Prostate gland (tissue), 2 donors: ENCODE measurements at regions not wholly inside any gene's neighbourhood (a gene's known extent, or its start where the extent isn't known, plus 50 kb on each side); places are given as distances from the start of the nearest gene placed in this dataset.

Source experiments
- DNase-seq: peaks from one replicate; pipeline ENCODE4 v3.0.0-alpha.2; 2019; ENCODE audit warnings: low spot score
- H3K27ac ChIP-seq, 2 donors: fragments of 200-600 bp; sonication (generic); 2 replicates each; pipeline ENCODE4 v1.5.1; 2017 to 2019
- H3K27me3 ChIP-seq: fragments of 200-600 bp; sonication (generic); replicated peaks from 2 replicates; pipeline ENCODE4 v1.5.1; 2019; ENCODE audit not compliant: insufficient read depth
- H3K36me3 ChIP-seq, 2 donors: fragments of 200-600 bp; sonication (generic); 1 replicate in 1 of 2; 2 replicates in 1 of 2; pipeline versions ENCODE4 v1.5.1 to v1.8.1; 2017 to 2019
- H3K4me1 ChIP-seq: fragments of 200-600 bp; sonication (generic); replicated peaks from 2 replicates; pipeline ENCODE4 v1.5.1; 2019
- H3K4me3 ChIP-seq, 2 donors: fragments of 200-600 bp; sonication (generic); 2 replicates each; pipeline ENCODE4 v1.5.1; 2017 to 2019
- H3K9me3 ChIP-seq: fragments of 200-600 bp; sonication (generic); 2 replicates; pipeline ENCODE4 v1.5.1; 2017
- CTCF ChIP-seq, 4 experiments: fragments of 200-600 bp in 2 of 4; fragments of 450-650 bp in 2 of 4; sonication (generic) in 2 of 4; IDR thresholded peaks; 1 replicate in 3 of 4; 2 replicates in 1 of 4; pipeline ENCODE4 v1.5.1; 2016 to 2019; ENCODE audit warnings: antibody characterized with exemption in 4 of 4, mild to moderate bottlenecking in 2 of 4, moderate library complexity in 2 of 4
- POLR2A ChIP-seq: fragments of 450-650 bp; IDR thresholded peaks from one replicate; pipeline ENCODE4 v1.6.1; 2016; ENCODE audit warnings: antibody characterized with exemption, mild to moderate bottlenecking
- POLR2AphosphoS5 ChIP-seq: sonication (generic); formaldehyde crosslinking; IDR thresholded peaks from one replicate; pipeline ENCODE4 v1.6.1; 2017; ENCODE audit warnings: antibody characterized with exemption
- WGBS: methylation state at CpG from one replicate; pipeline ENCODE4 v1.1.5; 2018; 5-methylcytosine and 5-hydroxymethylcytosine counted together
- intact Hi-C: fragments of 100-400 bp; cut with DNase I; formaldehyde crosslinking; loops from one replicate; pipeline ENCODE4 v1.14.2; 2022

- Histone ChIP-seq H3K4me1 (no peaks in the 10 kb centered on the region), H3K27me3 (peaks cover 2% of the 10 kb centered on the region), H3K4me3 (no peak overlapping the region), H3K36me3 (no peaks in the 10 kb centered on the region), H3K9me3 (no peaks in the 10 kb centered on the region), H3K27ac (no peak overlapping the region)
- intact Hi-C loops: no loop called here
- TF ChIP-seq POLR2AphosphoS5: no peak
- TF ChIP-seq POLR2A: no peak
- TF ChIP-seq CTCF (IDR thresholded peaks at IDR 0.05): no peak
- DNase-seq: no peak
- 83% methylated on average over 4 of the region's 4 CpGs for WGBS
Measured at GRCh38 chr1:57725318-57725717, 301.5 kb upstream of the DAB1 start.

GRCh38 chr1:57724535-57724934 is 300.7 kb upstream of the DAB1 start:
- 95% methylated on average over 1 of the region's 1 CpG for WGBS
- intact Hi-C loops: no loop called here

GRCh38 chr1:57722285-57722978 is 298.6 kb upstream of the DAB1 start:
- Histone ChIP-seq H3K4me1 (no peaks in the 10 kb centered on the region), H3K36me3 (no peaks in the 10 kb centered on the region), H3K27ac (no peak overlapping the region), H3K4me3 (no peak overlapping the region), H3K27me3 (peaks cover 2% of the 10 kb centered on the region), H3K9me3 (no peaks in the 10 kb centered on the region)
- intact Hi-C loops: no loop called here
- TF ChIP-seq POLR2AphosphoS5 (no peak), CTCF (IDR thresholded peaks at IDR 0.05) (no peak), POLR2A (no peak)
- WGBS: 84% methylated on average over 4 of the region's 4 CpGs
- no peak for DNase-seq

More at GRCh38 chr1:57724535-57724934, 300.7 kb upstream of the DAB1 start:
- Histone ChIP-seq H3K4me3 (no peak overlapping the region), H3K36me3 (no peaks in the 10 kb centered on the region), H3K4me1 (no peaks in the 10 kb centered on the region), H3K27me3 (peaks cover 2% of the 10 kb centered on the region), H3K9me3 (no peaks in the 10 kb centered on the region), H3K27ac (no peak overlapping the region)
- TF ChIP-seq POLR2AphosphoS5: no peak
- no peak for TF ChIP-seq CTCF (IDR thresholded peaks at IDR 0.05)
- TF ChIP-seq POLR2A: no peak
- DNase-seq: no peak

GRCh38 chr1:57721001-57721400 is 297.1 kb upstream of the DAB1 start:
- WGBS: 91% methylated on average over 2 of the region's 2 CpGs
- Histone ChIP-seq H3K4me3 (no peak overlapping the region), H3K36me3 (no peaks in the 10 kb centered on the region), H3K27ac (no peak overlapping the region), H3K4me1 (no peaks in the 10 kb centered on the region), H3K9me3 (no peaks in the 10 kb centered on the region), H3K27me3 (peaks cover 2% of the 10 kb centered on the region)
- intact Hi-C loops: no loop called here
- TF ChIP-seq CTCF (IDR thresholded peaks at IDR 0.05) (no peak), POLR2AphosphoS5 (no peak), POLR2A (no peak)
- DNase-seq: no peak

- H3K36me3 ChIP-seq: no peaks in the 10 kb centered on the region
- intact Hi-C loops: no loop called here
- no peaks in the 10 kb centered on the region for H3K4me1 ChIP-seq
- no peaks in the 10 kb centered on the region for H3K9me3 ChIP-seq
- WGBS: 38% methylated on average over 5 of the region's 5 CpGs
- H3K4me3 ChIP-seq: no peak overlapping the region
- no peak for TF ChIP-seq POLR2AphosphoS5
- TF ChIP-seq POLR2A: no peak
- TF ChIP-seq CTCF (IDR thresholded peaks at IDR 0.05): no peak
- H3K27me3 ChIP-seq: peaks cover 2% of the 10 kb centered on the region
- H3K27ac ChIP-seq: no peak overlapping the region
- no peak for DNase-seq
Measured at GRCh38 chr1:57719274-57719673, 295.4 kb upstream of the DAB1 start.
